Naive thymus-derived CD8-positive, alpha-beta T cell (primary cell): ENCODE measurements at regions not wholly inside any gene's neighbourhood (a gene's known extent, or its start where the extent isn't known, plus 50 kb on each side); places are given as distances from the start of the nearest gene placed in this dataset.
"Not testable (repeated sequence)": the region's sequence is repeated elsewhere in the genome, so short reads cannot be mapped to it uniquely, and the experiment has no call there.

Source experiments
- ATAC-seq, 2 donors: fragments of 150-1000 bp; cut with Tn5 transposase in 1 of 2; sonication (Bioruptor Pico), chemical (Tn5 transposase) in 1 of 2; 1 replicate in 1 of 2; 2 replicates in 1 of 2; pipeline ENCODE4 v1.10.0; 2021; ENCODE audit warnings: mild to moderate bottlenecking in 2 of 2, moderate library complexity in 2 of 2
- POLR2A ChIA-PET: fragments of 350-600 bp; sonication (Branson Sonifier 250); formaldehyde crosslinking; loops from one replicate; lab custom pipeline; 2021; ENCODE audit warnings: antibody characterized with exemption; lab: Charles Lee
- DNase-seq, 10 donors: peaks; one replicate each; pipeline versions ENCODE4 v3.0.0 to v3.0.0-alpha.2; 2020 to 2022
- H3K27ac Mint-ChIP-seq, 10 donors: one replicate each; pipeline ENCODE4 v1.8.0; 2020 to 2022; ENCODE audit warnings: mild to moderate bottlenecking in 10 of 10, mixed read lengths in 10 of 10, moderate library complexity in 4 of 10, inconsistent platforms in 1 of 10
- H3K27me3 Mint-ChIP-seq, 5 donors: one replicate each; pipeline ENCODE4 v1.8.0; 2021 to 2022; ENCODE audit warnings: mixed read lengths in 5 of 5
- H3K36me3 Mint-ChIP-seq, 3 donors: one replicate each; pipeline ENCODE4 v1.8.0; 2020 to 2022; ENCODE audit warnings: mixed read lengths in 3 of 3, mild to moderate bottlenecking in 2 of 3, inconsistent platforms in 1 of 3
- H3K4me1 Mint-ChIP-seq, 4 donors: one replicate each; pipeline ENCODE4 v1.8.0; 2021 to 2022; ENCODE audit warnings: mixed read lengths in 4 of 4
- H3K4me3 Mint-ChIP-seq, 10 donors: one replicate each; pipeline ENCODE4 v1.8.0; 2020 to 2022; ENCODE audit warnings: mild to moderate bottlenecking in 10 of 10, mixed read lengths in 10 of 10, moderate library complexity in 6 of 10, inconsistent platforms in 1 of 10
- H3K9me3 Mint-ChIP-seq, 9 donors: one replicate each; pipeline ENCODE4 v1.8.0; 2020 to 2022; ENCODE audit warnings: mixed read lengths in 9 of 9, mild to moderate bottlenecking in 3 of 9, inconsistent platforms in 1 of 9, moderate library complexity in 1 of 9

- DNase-seq, result no peak
- no peak overlapping the region for H3K27ac Mint-ChIP-seq
- H3K36me3 Mint-ChIP-seq, result no peaks in the 10 kb centered on the region
- peaks cover 0 to 9% (median 0%) of the 10 kb centered on the region in 9 donors for H3K9me3 Mint-ChIP-seq
- H3K4me3 Mint-ChIP-seq, result no peak overlapping the region
- no peaks in the 10 kb centered on the region for H3K4me1 Mint-ChIP-seq
- ATAC-seq, result no peak
- H3K27me3 Mint-ChIP-seq, result peaks cover 0 to 11% (median 7%) of the 10 kb centered on the region in 5 donors
- POLR2A ChIA-PET, result no interaction called here
Measured at GRCh38 chr2:223475901-223476300, 126.3 kb downstream of the SCG2 start.

- H3K4me1 Mint-ChIP-seq, result no peaks in the 10 kb centered on the region
- H3K27me3 Mint-ChIP-seq, result peaks cover 0 to 11% (median 7%) of the 10 kb centered on the region in 5 donors
- no peaks in the 10 kb centered on the region for H3K36me3 Mint-ChIP-seq
- ATAC-seq, result no peak
- no peak for DNase-seq
- H3K4me3 Mint-ChIP-seq, result no peak overlapping the region
- POLR2A ChIA-PET, result no interaction called here
- no peak overlapping the region for H3K27ac Mint-ChIP-seq
- H3K9me3 Mint-ChIP-seq, result peaks cover 0 to 9% (median 0%) of the 10 kb centered on the region in 9 donors
Measured at GRCh38 chr2:223477318-223477717, 124.8 kb downstream of the SCG2 start.

GRCh38 chr2:223481486-223481885 is 120.7 kb downstream of the SCG2 start:
- DNase-seq, result no peak
- ATAC-seq, result no peak
- Mint-ChIP-seq H3K27me3 (peaks cover 0 to 10% (median 0%) of the 10 kb centered on the region in 5 donors), H3K9me3 (peaks cover 0 to 9% (median 0%) of the 10 kb centered on the region in 9 donors), H3K4me1 (no peaks in the 10 kb centered on the region), H3K27ac (no peak overlapping the region), H3K4me3 (no peak overlapping the region), H3K36me3 (no peaks in the 10 kb centered on the region)
- POLR2A ChIA-PET, result no interaction called here

- DNase-seq (no peak), ATAC-seq (no peak)
- H3K4me3 Mint-ChIP-seq, result no peak overlapping the region
- H3K27ac Mint-ChIP-seq, result no peak overlapping the region
- H3K36me3 Mint-ChIP-seq, result no peaks in the 10 kb centered on the region
- no peaks in the 10 kb centered on the region for H3K4me1 Mint-ChIP-seq
- H3K9me3 Mint-ChIP-seq, result peaks cover 0 to 17% (median 0%) of the 10 kb centered on the region in 9 donors
- peaks cover 0 to 7% (median 0%) of the 10 kb centered on the region in 5 donors for H3K27me3 Mint-ChIP-seq
- POLR2A ChIA-PET, result no interaction called here
Measured at GRCh38 chr2:223486751-223487150, 115.4 kb downstream of the SCG2 start.

- H3K27me3 Mint-ChIP-seq, result peaks cover 0 to 7% (median 0%) of the 10 kb centered on the region in 5 donors
- ATAC-seq (no peak), DNase-seq (no peak)
- no peaks in the 10 kb centered on the region for H3K4me1 Mint-ChIP-seq
- H3K36me3 Mint-ChIP-seq, result no peaks in the 10 kb centered on the region
- peaks cover 0 to 23% (median 0%) of the 10 kb centered on the region in 9 donors for H3K9me3 Mint-ChIP-seq
- no peak overlapping the region for H3K4me3 Mint-ChIP-seq
- no peak overlapping the region for H3K27ac Mint-ChIP-seq
- POLR2A ChIA-PET, result no interaction called here
Measured at GRCh38 chr2:223487214-223487846, 114.8 kb downstream of the SCG2 start.

- ATAC-seq, result no peak
- POLR2A ChIA-PET, result no interaction called here
Measured at GRCh38 chr2:223488814-223489213, 113.3 kb downstream of the SCG2 start.

GRCh38 chr2:223494496-223494895 is 107.7 kb downstream of the SCG2 start:
- no peak for ATAC-seq
- POLR2A ChIA-PET, result no interaction called here
- H3K4me3 Mint-ChIP-seq, result no peak overlapping the region
- no peak for DNase-seq
- no peaks in the 10 kb centered on the region for H3K36me3 Mint-ChIP-seq
- no peaks in the 10 kb centered on the region for H3K4me1 Mint-ChIP-seq
- no peak overlapping the region for H3K27ac Mint-ChIP-seq
- H3K9me3 Mint-ChIP-seq, result peaks cover 0 to 14% (median 2%) of the 10 kb centered on the region in 9 donors
- H3K27me3 Mint-ChIP-seq, result peaks cover 0 to 4% (median 0%) of the 10 kb centered on the region in 5 donors

More at GRCh38 chr2:223488814-223489213, 113.3 kb downstream of the SCG2 start:
- peaks cover 0 to 7% (median 0%) of the 10 kb centered on the region in 5 donors for H3K27me3 Mint-ChIP-seq
- H3K4me3 Mint-ChIP-seq, result no peak overlapping the region
- H3K36me3 Mint-ChIP-seq, result no peaks in the 10 kb centered on the region
- DNase-seq, result no peak
- no peak overlapping the region for H3K27ac Mint-ChIP-seq
- H3K4me1 Mint-ChIP-seq, result no peaks in the 10 kb centered on the region
- H3K9me3 Mint-ChIP-seq, result peaks cover 0 to 23% (median 0%) of the 10 kb centered on the region in 9 donors

GRCh38 chr2:223494942-223495341 is 107.2 kb downstream of the SCG2 start:
- H3K4me1 Mint-ChIP-seq, result no peaks in the 10 kb centered on the region
- H3K4me3 Mint-ChIP-seq, result no peak overlapping the region
- H3K27me3 Mint-ChIP-seq, result peaks cover 0 to 4% (median 0%) of the 10 kb centered on the region in 5 donors
- POLR2A ChIA-PET, result no interaction called here
- no peaks in the 10 kb centered on the region for H3K36me3 Mint-ChIP-seq
- DNase-seq, result no peak
- ATAC-seq, result no peak
- H3K9me3 Mint-ChIP-seq, result peaks cover 0 to 14% (median 2%) of the 10 kb centered on the region in 9 donors
- H3K27ac Mint-ChIP-seq, result no peak overlapping the region

- H3K9me3 Mint-ChIP-seq, POLR2A ChIA-PET, H3K4me3 Mint-ChIP-seq, DNase-seq, H3K4me1 Mint-ChIP-seq, ATAC-seq, H3K27me3 Mint-ChIP-seq, H3K36me3 Mint-ChIP-seq, H3K27ac Mint-ChIP-seq: not testable (repeated sequence)
Measured at GRCh38 chr2:223496853-223497252, 105.3 kb downstream of the SCG2 start.

- no peak overlapping the region for H3K4me3 Mint-ChIP-seq
- peaks cover 0 to 7% (median 0%) of the 10 kb centered on the region in 5 donors for H3K27me3 Mint-ChIP-seq
- peaks cover 0 to 9% (median 0%) of the 10 kb centered on the region in 9 donors for H3K9me3 Mint-ChIP-seq
- DNase-seq, result no peak
- H3K27ac Mint-ChIP-seq, result no peak overlapping the region
- no peak for ATAC-seq
- POLR2A ChIA-PET, result no interaction called here
- no peaks in the 10 kb centered on the region for H3K36me3 Mint-ChIP-seq
- no peaks in the 10 kb centered on the region for H3K4me1 Mint-ChIP-seq
Measured at GRCh38 chr2:223500709-223501108, 101.5 kb downstream of the SCG2 start.

GRCh38 chr2:223501641-223502040 is 100.5 kb downstream of the SCG2 start:
- Mint-ChIP-seq H3K27ac (no peak overlapping the region), H3K4me1 (no peaks in the 10 kb centered on the region), H3K9me3 (peaks cover 0 to 15% (median 2%) of the 10 kb centered on the region in 9 donors), H3K36me3 (no peaks in the 10 kb centered on the region), H3K4me3 (no peak overlapping the region), H3K27me3 (peaks cover 0 to 4% (median 2%) of the 10 kb centered on the region in 5 donors)
- DNase-seq, result no peak
- POLR2A ChIA-PET, result no interaction called here
- ATAC-seq, result no peak

GRCh38 chr2:223503746-223504145 is 98.4 kb downstream of the SCG2 start:
- Mint-ChIP-seq H3K36me3 (no peaks in the 10 kb centered on the region), H3K27me3 (peaks cover 0 to 4% (median 1%) of the 10 kb centered on the region in 5 donors), H3K27ac (no peak overlapping the region), H3K4me1 (no peaks in the 10 kb centered on the region), H3K4me3 (no peak overlapping the region), H3K9me3 (peaks cover 0 to 19% (median 3%) of the 10 kb centered on the region in 9 donors)
- POLR2A ChIA-PET, result no interaction called here
- no peak for DNase-seq
- no peak for ATAC-seq

GRCh38 chr2:223508372-223508771 is 93.8 kb downstream of the SCG2 start:
- Mint-ChIP-seq H3K4me1 (no peaks in the 10 kb centered on the region), H3K27ac (no peak overlapping the region), H3K4me3 (no peak overlapping the region), H3K9me3 (peaks cover 0 to 18% (median 3%) of the 10 kb centered on the region in 9 donors), H3K36me3 (no peaks in the 10 kb centered on the region), H3K27me3 (peaks cover 0 to 27% (median 3%) of the 10 kb centered on the region in 5 donors)
- DNase-seq (no peak), ATAC-seq (no peak)
- POLR2A ChIA-PET, result no interaction called here

GRCh38 chr2:223510713-223511112 is 91.4 kb downstream of the SCG2 start:
- H3K27ac Mint-ChIP-seq, result no peak overlapping the region
- ATAC-seq (no peak), DNase-seq (no peak)
- H3K27me3 Mint-ChIP-seq, result peaks cover 0 to 26% (median 3%) of the 10 kb centered on the region in 5 donors
- POLR2A ChIA-PET, result no interaction called here
- peaks cover 0 to 10% (median 0%) of the 10 kb centered on the region in 9 donors for H3K9me3 Mint-ChIP-seq
- no peak overlapping the region for H3K4me3 Mint-ChIP-seq
- no peaks in the 10 kb centered on the region for H3K4me1 Mint-ChIP-seq
- no peaks in the 10 kb centered on the region for H3K36me3 Mint-ChIP-seq
